Osteoblast (primary cell): ENCODE measurements at regions not wholly inside any gene's neighbourhood (a gene's known extent, or its start where the extent isn't known, plus 50 kb on each side); places are given as distances from the start of the nearest gene placed in this dataset.

ENCODE experiments used
- DNase-seq: peaks from one replicate; pipeline ENCODE4 v3.0.0; 2011; ENCODE audit warnings: low spot score, mixed read lengths; ENCODE audit not compliant: insufficient read length; ENCODE audit errors: missing footprints
- H2AFZ ChIP-seq: 2 replicates; pipeline ENCODE4 v1.6.0; 2011; ENCODE audit warnings: mild to moderate bottlenecking, low read length
- H3K27ac ChIP-seq: 2 replicates; pipeline ENCODE4 v1.5.1; 2011; ENCODE audit warnings: mild to moderate bottlenecking, low read depth, low read length, moderate library complexity
- H3K27me3 ChIP-seq: 2 replicates; pipeline ENCODE4 v1.6.0; 2012; ENCODE audit warnings: mild to moderate bottlenecking, control low read depth, inconsistent platforms, low read length, moderate library complexity; ENCODE audit not compliant: insufficient read depth
- H3K36me3 ChIP-seq: 2 replicates; pipeline ENCODE4 v1.5.1; 2011; ENCODE audit warnings: mild to moderate bottlenecking, low read length, control low read depth, moderate library complexity; ENCODE audit not compliant: insufficient read depth
- H3K4me1 ChIP-seq: 2 replicates; pipeline ENCODE4 v1.5.1; 2011; ENCODE audit warnings: mild to moderate bottlenecking, low read length, control low read depth, moderate library complexity; ENCODE audit not compliant: insufficient read depth
- H3K4me2 ChIP-seq: 2 replicates; pipeline ENCODE4 v1.6.0; 2011; ENCODE audit warnings: mild to moderate bottlenecking, low read length; ENCODE audit not compliant: insufficient read depth
- H3K4me3 ChIP-seq: fragments of 200-600 bp; sonication (generic); 3 replicates; pipeline ENCODE4 v1.5.1; 2012; ENCODE audit warnings: mild to moderate bottlenecking, low read length, inconsistent platforms; ENCODE audit not compliant: insufficient read depth
- H3K79me2 ChIP-seq: 2 replicates; pipeline ENCODE4 v1.6.0; 2012; ENCODE audit warnings: mild to moderate bottlenecking, low read length, control low read depth, inconsistent platforms; ENCODE audit not compliant: insufficient read depth
- H3K9me3 ChIP-seq: 2 replicates; pipeline ENCODE4 v1.5.1; 2011; ENCODE audit warnings: low read depth, low read length, control low read depth
- H4K20me1 ChIP-seq: 2 replicates; pipeline ENCODE4 v1.6.0; 2012; ENCODE audit warnings: mild to moderate bottlenecking, low read length, control low read depth; ENCODE audit not compliant: insufficient read depth
- TF ChIP-seq, protein P1 (sequence below): IDR thresholded peaks from 2 replicates; pipeline ENCODE4 v1.5.1; 2011; ENCODE audit warnings: mild to moderate bottlenecking, low read depth, low read length, moderate library complexity; ENCODE audit errors: extremely low read depth

DNA sequence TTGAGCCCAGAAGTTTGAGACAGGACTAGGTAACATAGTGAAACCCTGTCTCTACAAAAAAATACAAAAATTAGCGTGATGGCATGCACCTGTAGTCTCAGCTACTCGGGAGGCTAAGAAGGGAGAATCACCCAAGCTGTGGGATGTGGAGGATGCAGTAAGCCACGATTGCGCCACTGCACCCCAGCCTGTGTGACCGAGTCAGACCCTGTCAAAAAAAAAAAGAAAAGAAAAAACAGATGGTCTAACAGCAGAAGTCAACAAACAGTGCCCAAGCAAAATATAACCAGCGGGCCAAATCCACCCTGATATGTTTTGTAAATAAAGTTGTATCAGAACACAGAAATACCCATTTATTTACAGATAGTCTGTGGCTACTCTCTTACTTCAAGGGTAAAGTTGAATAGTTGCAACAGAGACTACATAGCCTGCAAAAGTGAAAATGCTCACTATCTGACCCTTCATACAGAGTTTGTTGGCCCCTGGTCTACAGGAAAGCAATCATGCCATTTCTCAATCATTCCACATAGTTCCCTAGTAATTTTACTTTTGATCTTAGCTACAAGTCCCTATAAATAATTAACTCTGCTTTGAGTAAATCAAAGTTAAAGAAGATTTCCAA is 383.7 kb downstream of the TLE1 start:
- Histone ChIP-seq H3K9me3 (no peaks in the 10 kb centered on the region), H3K36me3 (no peaks in the 10 kb centered on the region), H3K4me1 (no peaks in the 10 kb centered on the region), H3K4me3 (no peak overlapping the region), H3K4me2 (no peak overlapping the region), H2AFZ (no peak overlapping the region), H3K79me2 (no peaks in the 10 kb centered on the region), H3K27ac (no peak overlapping the region), H3K27me3 (no peaks in the 10 kb centered on the region), H4K20me1 (no peaks in the 10 kb centered on the region)
- TF ChIP-seq, protein P1, sequence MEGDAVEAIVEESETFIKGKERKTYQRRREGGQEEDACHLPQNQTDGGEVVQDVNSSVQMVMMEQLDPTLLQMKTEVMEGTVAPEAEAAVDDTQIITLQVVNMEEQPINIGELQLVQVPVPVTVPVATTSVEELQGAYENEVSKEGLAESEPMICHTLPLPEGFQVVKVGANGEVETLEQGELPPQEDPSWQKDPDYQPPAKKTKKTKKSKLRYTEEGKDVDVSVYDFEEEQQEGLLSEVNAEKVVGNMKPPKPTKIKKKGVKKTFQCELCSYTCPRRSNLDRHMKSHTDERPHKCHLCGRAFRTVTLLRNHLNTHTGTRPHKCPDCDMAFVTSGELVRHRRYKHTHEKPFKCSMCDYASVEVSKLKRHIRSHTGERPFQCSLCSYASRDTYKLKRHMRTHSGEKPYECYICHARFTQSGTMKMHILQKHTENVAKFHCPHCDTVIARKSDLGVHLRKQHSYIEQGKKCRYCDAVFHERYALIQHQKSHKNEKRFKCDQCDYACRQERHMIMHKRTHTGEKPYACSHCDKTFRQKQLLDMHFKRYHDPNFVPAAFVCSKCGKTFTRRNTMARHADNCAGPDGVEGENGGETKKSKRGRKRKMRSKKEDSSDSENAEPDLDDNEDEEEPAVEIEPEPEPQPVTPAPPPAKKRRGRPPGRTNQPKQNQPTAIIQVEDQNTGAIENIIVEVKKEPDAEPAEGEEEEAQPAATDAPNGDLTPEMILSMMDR = no peak
- DNase-seq = no peak

DNA sequence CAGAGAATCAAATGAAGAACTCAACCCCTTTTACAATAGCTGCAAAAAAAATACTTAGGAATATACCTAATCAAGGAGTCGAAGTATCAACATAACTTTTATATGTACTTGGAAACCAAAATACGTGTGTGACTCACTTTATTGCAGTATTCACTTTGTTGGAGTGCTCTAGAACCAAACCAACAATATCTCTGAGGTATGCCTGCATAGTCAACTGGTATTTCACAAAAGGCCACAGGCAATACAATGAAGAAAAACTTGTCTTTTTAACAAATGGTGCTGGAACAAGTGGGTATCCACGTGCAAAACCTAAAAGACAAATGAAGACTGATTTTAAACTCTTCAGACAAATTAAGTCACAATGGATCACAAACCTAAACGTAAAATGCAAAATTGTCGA is 385.7 kb downstream of the TLE1 start:
- DNase-seq = no peak
- no peak overlapping the region for H2AFZ ChIP-seq
- no peaks in the 10 kb centered on the region for H3K36me3 ChIP-seq
- no peak overlapping the region for H3K4me3 ChIP-seq
- H4K20me1 ChIP-seq = no peaks in the 10 kb centered on the region
- H3K27me3 ChIP-seq = no peaks in the 10 kb centered on the region
- H3K79me2 ChIP-seq = no peaks in the 10 kb centered on the region
- no peak overlapping the region for H3K4me2 ChIP-seq
- TF ChIP-seq, protein P1 = no peak
- H3K9me3 ChIP-seq = no peaks in the 10 kb centered on the region
- H3K4me1 ChIP-seq = no peaks in the 10 kb centered on the region
- H3K27ac ChIP-seq = no peak overlapping the region

DNA sequence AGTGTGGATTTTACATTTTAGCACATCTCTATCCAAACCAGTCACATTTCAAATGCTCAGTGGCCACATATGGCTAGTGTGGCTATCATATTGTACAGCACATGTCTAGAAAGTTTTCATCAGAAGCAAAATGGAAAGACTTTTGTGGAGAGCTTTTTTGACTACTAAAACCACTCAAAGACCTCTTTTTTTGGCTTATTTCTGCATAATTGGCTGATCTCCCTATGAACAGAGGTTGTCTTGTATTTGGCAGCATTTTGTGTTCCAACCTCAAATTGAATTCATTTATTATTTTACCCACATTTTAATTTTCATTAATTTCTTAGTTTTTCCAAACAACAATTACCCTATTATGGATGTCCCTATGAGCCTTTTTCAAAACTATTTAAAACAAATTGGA is 395.7 kb downstream of the TLE1 start:
- Histone ChIP-seq H3K27me3 (no peaks in the 10 kb centered on the region), H2AFZ (no peak overlapping the region)
- no peak for DNase-seq

DNA sequence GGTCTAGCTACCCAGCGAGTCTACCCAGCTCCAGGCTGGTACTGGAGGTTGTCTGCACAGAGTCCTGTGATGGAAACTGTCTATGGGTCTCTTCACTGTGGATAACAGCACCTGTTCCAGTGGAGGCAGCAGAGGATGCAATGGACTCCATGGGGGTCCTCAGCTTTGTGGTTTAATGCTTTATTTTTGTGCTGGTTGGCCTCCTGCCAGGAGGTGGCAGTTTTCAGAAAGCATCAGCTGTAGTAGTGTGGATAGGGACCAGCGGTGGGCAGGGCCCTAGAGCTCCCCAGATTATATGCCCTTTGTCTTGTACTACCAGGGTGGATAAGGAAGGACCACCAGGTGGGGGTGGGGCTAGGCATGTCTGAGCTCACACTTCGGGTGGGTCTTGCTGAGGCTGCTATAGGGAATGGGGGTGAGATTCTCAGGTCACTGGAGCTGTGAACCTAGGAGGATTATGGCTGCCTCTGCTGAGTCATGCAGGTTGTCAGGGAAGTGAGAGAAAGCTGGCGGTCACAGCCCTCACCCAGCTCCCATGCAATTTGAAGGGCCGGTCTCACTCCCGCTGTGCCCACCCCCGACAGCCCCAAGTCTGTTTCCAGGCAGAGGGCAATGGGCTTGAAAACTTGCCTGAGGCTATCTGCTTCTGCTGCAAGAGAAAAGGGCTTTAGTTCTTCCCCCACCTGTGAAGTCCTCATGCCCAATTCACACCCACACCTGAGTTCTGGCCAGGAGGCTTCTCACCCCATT is 397.1 kb downstream of the TLE1 start:
- Histone ChIP-seq H3K4me2 (no peak overlapping the region), H2AFZ (no peak overlapping the region), H3K27ac (no peak overlapping the region), H3K4me3 (no peak overlapping the region), H3K79me2 (no peaks in the 10 kb centered on the region), H3K27me3 (no peaks in the 10 kb centered on the region), H3K36me3 (no peaks in the 10 kb centered on the region), H3K4me1 (no peaks in the 10 kb centered on the region), H3K9me3 (no peaks in the 10 kb centered on the region), H4K20me1 (no peaks in the 10 kb centered on the region)
- TF ChIP-seq, protein P1 = no peak
- DNase-seq = no peak

More for the DNA sequence above, 395.7 kb downstream of the TLE1 start:
- no peaks in the 10 kb centered on the region for H4K20me1 ChIP-seq
- no peaks in the 10 kb centered on the region for H3K4me1 ChIP-seq
- no peaks in the 10 kb centered on the region for H3K36me3 ChIP-seq
- no peak overlapping the region for H3K27ac ChIP-seq
- TF ChIP-seq, protein P1 = no peak
- no peak overlapping the region for H3K4me2 ChIP-seq
- no peaks in the 10 kb centered on the region for H3K79me2 ChIP-seq
- H3K4me3 ChIP-seq = no peak overlapping the region
- H3K9me3 ChIP-seq = no peaks in the 10 kb centered on the region
